Loucy (cell line): ENCODE measurements at regions not wholly inside any gene's neighbourhood (a gene's known extent, or its start where the extent isn't known, plus 50 kb on each side); places are given as distances from the start of the nearest gene placed in this dataset.

Experiments
- H2AFZ ChIP-seq: fragments of 200-600 bp; sonication (generic); 2 replicates; pipeline ENCODE4 v1.6.0; 2016; ENCODE audit warnings: antibody characterized with exemption, mild to moderate bottlenecking, low read length, moderate library complexity
- H3F3A ChIP-seq: fragments of 200-600 bp; 2 replicates; pipeline ENCODE4 v1.6.0; 2016; ENCODE audit warnings: antibody characterized with exemption, low read depth, mild to moderate bottlenecking
- H3K27me3 ChIP-seq: fragments of 200-600 bp; sonication (generic); 2 replicates; pipeline ENCODE4 v1.6.1; 2014; ENCODE audit warnings: low read length, mild to moderate bottlenecking; ENCODE audit not compliant: insufficient read depth, poor library complexity, severe bottlenecking
- H3K36me3 ChIP-seq: fragments of 200-600 bp; sonication (generic); 2 replicates; pipeline ENCODE4 v1.6.1; 2016; ENCODE audit warnings: low read length; ENCODE audit not compliant: insufficient read depth
- H3K4me1 ChIP-seq: fragments of 200-600 bp; sonication (generic); 2 replicates; pipeline ENCODE4 v1.5.1; 2014; ENCODE audit warnings: low read length, mild to moderate bottlenecking; ENCODE audit not compliant: insufficient read depth, poor library complexity, severe bottlenecking
- H3K4me2 ChIP-seq: fragments of 200-600 bp; sonication (generic); 2 replicates; pipeline ENCODE4 v1.6.0; 2014; ENCODE audit warnings: antibody characterized with exemption, low read length, low read depth, mild to moderate bottlenecking; ENCODE audit not compliant: poor library complexity, severe bottlenecking
- H3K4me3 ChIP-seq: fragments of 200-600 bp; sonication (generic); 2 replicates; pipeline ENCODE4 v1.5.1; 2014; ENCODE audit warnings: low read length, mild to moderate bottlenecking, mixed read lengths; ENCODE audit not compliant: poor library complexity, severe bottlenecking
- H3K79me2 ChIP-seq: fragments of 200-600 bp; sonication (generic); 2 replicates; pipeline ENCODE4 v1.6.1; 2014; ENCODE audit warnings: low read length; ENCODE audit not compliant: insufficient read depth
- H3K9ac ChIP-seq: fragments of 200-600 bp; sonication (generic); 2 replicates; pipeline ENCODE4 v1.6.0; 2014; ENCODE audit warnings: mild to moderate bottlenecking, low read depth, low read length, moderate library complexity; ENCODE audit not compliant: poor library complexity, severe bottlenecking
- H3K9me2 ChIP-seq: fragments of 200-600 bp; sonication (generic); replicated peaks from 2 replicates; pipeline ENCODE4 v1.6.1; 2016; ENCODE audit warnings: low read depth, low read length, mixed read lengths
- H3K9me3 ChIP-seq: fragments of 200-600 bp; sonication (generic); 2 replicates; pipeline ENCODE4 v1.6.1; 2014; ENCODE audit warnings: mild to moderate bottlenecking, antibody characterized with exemption, low read length, low read depth; ENCODE audit not compliant: insufficient read depth
- H4K20me1 ChIP-seq: fragments of 200-600 bp; sonication (generic); 2 replicates; pipeline ENCODE4 v1.6.0; 2014; ENCODE audit warnings: antibody characterized with exemption, low read length, mild to moderate bottlenecking; ENCODE audit not compliant: insufficient read depth, poor library complexity, severe bottlenecking
- CTCF ChIP-seq: fragments of 200-600 bp; sonication (generic); conservative IDR thresholded peaks from 2 replicates; pipeline ENCODE4 v1.5.1; 2014; ENCODE audit warnings: mild to moderate bottlenecking, antibody characterized with exemption, low read length
- EZH2phosphoT487 ChIP-seq: fragments of 200-600 bp; IDR thresholded peaks from 2 replicates; pipeline ENCODE4 v1.6.1; 2018; ENCODE audit warnings: antibody characterized with exemption, mild to moderate bottlenecking, moderate library complexity, borderline replicate concordance

GRCh38 chr2:138243372-138243771 is 258.2 kb upstream of the SPOPL start:
- Histone ChIP-seq H3K79me2 (no peaks in the 10 kb centered on the region), H3K9ac (no peak overlapping the region), H3K27me3 (no peaks in the 10 kb centered on the region), H2AFZ (no peak overlapping the region), H3K9me2 (no peaks in the 10 kb centered on the region), H3K36me3 (no peaks in the 10 kb centered on the region), H3K9me3 (no peaks in the 10 kb centered on the region), H3K4me3 (no peak overlapping the region), H3F3A (no peaks in the 10 kb centered on the region), H3K4me1 (no peaks in the 10 kb centered on the region), H3K4me2 (no peak overlapping the region), H4K20me1 (no peaks in the 10 kb centered on the region)
- TF ChIP-seq EZH2phosphoT487 (no peak), CTCF (no peak)

- H3K4me2 ChIP-seq = no peak overlapping the region
- no peak overlapping the region for H3K4me3 ChIP-seq
- H3K9me3 ChIP-seq = no peaks in the 10 kb centered on the region
- no peaks in the 10 kb centered on the region for H4K20me1 ChIP-seq
- no peaks in the 10 kb centered on the region for H3K36me3 ChIP-seq
- H2AFZ ChIP-seq = no peak overlapping the region
- no peak for TF ChIP-seq EZH2phosphoT487
- no peak for TF ChIP-seq CTCF
- H3K9me2 ChIP-seq = no peaks in the 10 kb centered on the region
- H3K79me2 ChIP-seq = no peaks in the 10 kb centered on the region
- H3F3A ChIP-seq = no peaks in the 10 kb centered on the region
- no peaks in the 10 kb centered on the region for H3K4me1 ChIP-seq
- H3K27me3 ChIP-seq = no peaks in the 10 kb centered on the region
- no peak overlapping the region for H3K9ac ChIP-seq
These were observed 257.1 kb upstream of the SPOPL start for GRCh38 chr2:138244501-138244925.

- H2AFZ ChIP-seq = no peak overlapping the region
- H3K9ac ChIP-seq = no peak overlapping the region
- H3K79me2 ChIP-seq = no peaks in the 10 kb centered on the region
- H3K36me3 ChIP-seq = no peaks in the 10 kb centered on the region
- no peaks in the 10 kb centered on the region for H4K20me1 ChIP-seq
- no peaks in the 10 kb centered on the region for H3K4me1 ChIP-seq
- no peak overlapping the region for H3K4me2 ChIP-seq
- no peaks in the 10 kb centered on the region for H3K9me2 ChIP-seq
- TF ChIP-seq CTCF (no peak), EZH2phosphoT487 (no peak)
- no peaks in the 10 kb centered on the region for H3K9me3 ChIP-seq
- no peaks in the 10 kb centered on the region for H3F3A ChIP-seq
- H3K4me3 ChIP-seq = no peak overlapping the region
- no peaks in the 10 kb centered on the region for H3K27me3 ChIP-seq
These were observed 256.3 kb upstream of the SPOPL start for GRCh38 chr2:138245310-138245709.
